OCI-M2 (cell line): ENCODE measurements at regions not wholly inside any gene's neighbourhood (a gene's known extent, or its start where the extent isn't known, plus 50 kb on each side); places are given as distances from the start of the nearest gene placed in this dataset.
"Not testable (repeated sequence)": the region's sequence is repeated elsewhere in the genome, so short reads cannot be mapped to it uniquely, and the experiment has no call there.

Experiments used
- DNase-seq: peaks from one replicate; lab custom pipeline; 2025; ENCODE audit not compliant: unreplicated experiment; lab: John Stamatoyannopoulos, UW

DNA sequence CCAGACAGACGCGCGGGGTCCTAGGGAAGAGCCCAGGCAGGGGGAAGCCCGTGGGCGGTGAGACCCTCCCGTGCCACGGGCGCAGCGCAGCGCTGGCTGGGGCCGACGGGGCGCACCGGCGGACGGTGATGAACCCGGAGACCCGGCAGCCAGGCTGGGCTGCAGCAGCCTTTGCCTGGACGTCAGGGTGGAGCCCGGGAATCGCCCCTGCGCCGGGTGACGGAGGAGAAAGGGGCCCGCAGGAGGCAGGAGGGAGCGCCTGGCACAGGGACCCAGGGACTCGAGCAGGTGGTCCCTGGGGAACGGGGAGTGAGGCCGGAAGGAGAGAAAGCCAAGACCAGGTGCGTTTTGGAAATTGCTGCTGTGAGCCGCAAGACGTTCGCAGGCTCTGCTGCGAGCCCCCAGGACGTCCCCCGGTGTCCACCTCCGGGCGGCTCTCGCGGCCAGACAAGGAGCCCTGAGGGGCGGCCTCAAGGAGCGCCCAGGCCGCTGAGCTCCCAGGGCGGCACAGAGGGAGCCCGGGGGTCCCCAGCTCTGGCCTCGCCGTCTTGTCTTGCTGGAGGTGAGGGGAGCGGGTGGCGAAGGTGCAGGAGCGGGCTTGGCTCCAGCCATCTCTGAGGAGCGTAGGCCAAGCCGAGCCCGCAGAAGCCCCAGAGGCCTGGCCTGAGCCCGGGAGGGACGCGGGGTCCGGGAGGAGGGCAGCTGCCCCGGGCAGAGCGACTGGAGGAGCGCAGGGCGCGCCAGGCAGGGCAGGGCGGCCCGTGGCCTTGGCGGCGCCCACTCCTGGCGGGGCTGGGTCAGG is 191.2 kb upstream of the PDE10A start:
- no peak for DNase-seq

DNA sequence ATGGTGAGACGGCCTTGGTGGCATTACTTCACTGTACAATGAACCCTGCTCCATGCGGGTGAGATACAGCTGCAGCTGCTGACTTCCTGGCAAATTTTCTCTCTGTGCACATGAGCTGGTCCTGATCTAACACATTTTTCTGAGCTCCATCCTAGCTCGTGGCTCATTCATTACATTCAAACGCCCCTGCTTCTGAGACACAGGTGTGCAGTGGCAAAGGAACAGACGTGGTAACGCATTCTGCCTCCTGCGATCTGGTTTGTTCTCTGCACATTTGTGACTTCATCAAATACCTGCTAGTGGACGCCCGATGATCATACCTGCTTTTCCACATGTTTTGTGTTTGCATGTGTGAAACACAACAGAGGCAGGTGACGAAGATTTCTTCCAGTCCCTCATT is 189.6 kb upstream of the PDE10A start:
- DNase-seq = no peak

DNA sequence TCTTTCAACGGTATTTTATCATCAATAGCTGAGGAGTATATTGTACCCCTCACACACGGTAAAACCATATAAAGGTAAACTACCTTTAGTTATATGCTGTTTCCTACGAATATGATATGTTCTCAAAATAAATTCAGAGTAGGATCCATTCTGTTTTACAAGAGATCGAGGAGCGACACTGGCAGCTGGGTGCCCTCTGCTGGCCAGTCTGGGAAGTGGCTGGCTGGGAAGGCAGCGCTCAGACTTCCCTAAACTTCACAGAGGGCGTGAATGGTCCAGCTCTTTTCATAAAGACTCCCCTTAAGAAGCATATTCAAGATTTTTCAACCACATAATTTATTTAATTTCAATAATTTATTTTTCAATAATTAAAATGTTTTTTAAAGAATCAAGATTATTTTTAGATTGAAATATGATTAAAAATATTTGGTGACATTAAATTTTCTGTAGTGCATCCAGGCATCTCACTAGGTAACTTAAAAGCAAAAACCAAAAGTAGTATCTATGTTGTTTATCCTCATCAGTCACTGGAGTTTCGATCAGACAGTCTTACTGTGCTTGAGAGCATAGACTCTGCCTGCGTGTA is 187.5 kb upstream of the PDE10A start:
- no peak for DNase-seq

DNA sequence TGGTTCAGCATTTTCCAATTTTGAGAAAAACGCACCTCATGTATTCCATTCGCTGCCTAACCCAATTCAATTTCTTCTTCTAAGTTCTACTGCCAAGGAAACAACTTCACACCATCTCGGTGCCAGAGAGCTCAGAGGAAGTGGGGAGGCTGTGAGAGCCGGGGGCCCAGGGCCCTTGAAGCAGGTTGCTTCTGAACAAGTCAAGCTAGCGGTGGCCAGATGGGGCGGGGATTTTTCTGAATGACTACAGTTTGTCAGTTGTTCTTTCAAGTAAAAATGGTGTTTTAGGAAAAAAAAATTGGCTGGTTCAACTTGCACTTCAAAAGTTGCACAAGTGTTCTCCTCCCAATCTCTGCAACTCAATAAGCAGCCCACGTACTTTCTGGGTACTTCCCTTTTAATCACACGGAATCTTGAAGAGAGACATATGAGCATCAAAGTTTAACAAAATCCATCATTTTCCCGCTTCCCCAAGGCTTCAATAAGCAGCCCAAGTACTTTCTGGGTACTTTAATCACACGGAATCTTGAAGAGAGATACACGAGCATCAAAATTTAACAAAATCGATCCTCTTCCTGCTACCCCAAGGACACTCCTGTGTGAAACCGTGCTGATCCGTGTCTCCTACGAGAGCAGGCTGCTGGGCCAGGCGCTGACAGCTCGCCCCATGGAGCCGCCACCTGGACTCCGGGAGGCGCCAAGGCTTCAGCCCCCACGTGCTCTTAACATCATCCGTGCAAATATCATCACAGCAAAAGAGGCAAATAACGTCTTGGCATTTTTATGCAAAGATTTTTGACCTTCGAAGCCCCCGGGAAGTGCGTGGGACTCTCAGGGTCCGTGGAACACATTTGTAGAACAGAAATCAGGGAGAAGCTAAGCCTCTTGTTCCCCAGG is 186.7 kb upstream of the PDE10A start:
- no peak for DNase-seq

DNA sequence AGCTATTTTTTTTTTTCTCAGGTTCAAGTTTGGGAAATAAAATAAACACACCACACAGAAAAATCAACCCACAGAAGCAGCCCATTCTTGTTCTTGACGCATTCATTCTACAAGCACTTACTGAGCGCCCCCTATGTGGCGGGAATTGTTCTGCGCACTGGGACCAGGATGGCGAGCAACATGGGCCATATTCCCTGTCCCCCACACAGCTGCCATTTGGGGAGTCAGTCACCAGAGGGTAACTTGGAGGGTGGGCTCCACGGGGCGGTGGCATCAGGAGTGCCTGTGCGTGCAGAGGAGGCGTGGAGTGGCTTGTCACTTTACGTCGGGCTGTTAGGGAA is 185.0 kb upstream of the PDE10A start:
- DNase-seq = no peak

DNA sequence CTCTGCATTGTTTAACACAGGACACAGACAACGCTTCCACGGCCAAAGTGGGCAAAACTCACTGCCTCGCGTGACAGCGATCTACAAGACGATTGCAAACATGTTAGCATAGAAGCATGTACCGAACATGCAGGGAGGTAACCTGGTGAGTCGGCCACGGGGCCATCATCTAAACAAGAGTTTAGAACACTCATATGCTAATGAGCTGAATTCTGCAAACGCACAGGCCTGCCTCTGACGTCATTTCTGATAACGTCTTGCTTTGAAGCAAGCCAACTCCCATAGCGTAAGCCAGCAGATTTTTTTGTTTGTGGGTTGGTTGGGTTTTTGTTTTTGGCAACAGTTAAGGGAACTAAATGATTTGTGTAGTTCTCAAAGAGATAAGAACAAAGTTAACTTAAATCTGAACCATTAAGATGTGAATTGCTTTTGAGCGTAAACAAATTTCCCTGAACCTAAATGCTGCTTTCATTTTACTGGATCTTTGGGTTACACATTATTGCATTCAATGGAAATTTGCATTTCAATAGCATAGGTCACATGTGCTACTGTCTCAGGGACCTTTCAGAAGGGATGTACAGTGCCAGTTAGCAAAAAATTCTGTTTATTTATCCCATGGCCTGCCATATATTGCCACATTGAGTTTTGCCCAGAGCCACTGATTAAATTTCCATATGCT is 184.5 kb upstream of the PDE10A start:
- DNase-seq = no peak

DNA sequence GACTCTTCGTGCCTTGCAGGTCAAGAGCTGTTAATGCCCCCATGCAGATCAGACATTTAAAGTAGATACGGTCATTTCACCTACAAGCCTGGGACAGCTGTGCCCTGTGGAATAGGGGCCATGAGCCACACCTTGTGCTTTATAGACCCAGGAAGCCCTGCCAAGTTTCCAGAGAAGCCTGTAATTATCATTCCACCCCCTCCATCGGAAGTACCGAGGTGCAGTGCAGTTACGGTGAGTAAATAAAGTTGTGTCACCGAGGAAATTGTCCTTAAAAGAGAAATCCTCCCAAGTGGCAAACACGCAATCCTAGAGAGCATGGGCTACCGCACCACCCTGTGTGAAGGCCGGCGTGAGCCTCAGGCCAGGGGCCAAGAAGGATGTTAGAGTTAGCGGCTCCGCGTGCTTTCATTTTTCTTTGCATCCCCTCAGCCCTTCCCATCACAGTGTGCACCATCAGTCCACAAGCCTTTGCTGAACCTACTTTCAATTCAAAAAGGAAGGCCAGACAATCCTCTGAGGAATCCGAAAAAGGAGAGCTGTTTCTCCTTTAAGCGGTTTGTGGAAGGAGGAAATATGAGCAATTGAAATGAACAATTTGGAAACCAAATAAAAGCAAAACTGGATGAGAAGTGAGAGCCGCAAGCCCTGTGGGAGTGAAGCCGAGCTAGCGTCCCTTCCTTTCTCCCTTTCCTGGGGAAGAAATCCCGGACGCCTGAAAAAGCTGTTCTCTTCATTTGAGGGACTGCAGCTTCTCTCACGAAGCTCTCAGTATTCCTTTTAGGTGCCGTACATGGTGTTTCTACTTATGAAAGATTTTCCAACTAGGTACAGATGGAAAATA is 183.3 kb upstream of the PDE10A start:
- no peak for DNase-seq

DNA sequence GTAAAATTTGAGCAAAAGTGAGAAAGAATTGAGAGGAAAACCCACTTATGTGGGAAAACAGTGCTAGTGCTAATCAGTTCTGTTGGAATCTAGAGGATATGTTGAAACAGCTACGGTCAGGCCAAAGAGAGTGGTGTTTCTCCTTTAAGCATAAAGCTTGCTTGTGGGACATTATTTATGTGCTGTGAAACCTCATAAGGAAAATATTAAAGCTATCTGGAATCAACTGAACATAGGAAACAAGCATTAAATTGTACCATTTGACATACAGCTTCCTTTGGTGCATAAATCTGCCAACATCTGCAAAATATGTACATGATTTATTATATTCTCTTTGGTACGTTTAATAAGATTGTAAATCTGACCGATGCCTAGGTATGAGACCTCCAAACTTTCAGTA is 182.5 kb upstream of the PDE10A start:
- DNase-seq = no peak

DNA sequence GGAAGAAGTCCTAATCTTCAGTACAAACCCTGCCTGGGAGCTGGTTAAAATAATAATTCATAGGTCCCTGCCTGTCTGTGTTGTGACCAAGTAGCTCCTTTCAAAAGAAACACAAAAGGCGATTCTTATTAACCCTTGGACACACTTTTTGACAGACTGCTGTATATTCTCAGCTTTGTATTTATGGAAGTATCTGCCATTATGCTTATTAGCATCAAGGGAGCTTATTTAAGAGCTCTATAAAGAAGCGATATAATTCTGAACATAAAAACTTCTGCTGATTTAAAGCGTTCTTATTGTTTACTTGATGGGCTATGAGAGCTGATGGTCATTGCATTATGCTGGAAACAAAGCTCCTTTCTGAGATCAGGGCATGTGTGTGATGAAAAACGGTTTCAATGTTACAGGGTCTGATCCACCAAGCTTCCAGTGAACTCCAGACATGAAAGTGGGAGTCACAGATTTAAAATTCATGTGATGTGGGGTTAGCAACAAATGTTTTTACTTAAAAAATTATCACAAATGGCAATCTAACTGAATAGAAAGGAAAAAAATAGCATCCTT is 181.8 kb upstream of the PDE10A start:
- no peak for DNase-seq

DNA sequence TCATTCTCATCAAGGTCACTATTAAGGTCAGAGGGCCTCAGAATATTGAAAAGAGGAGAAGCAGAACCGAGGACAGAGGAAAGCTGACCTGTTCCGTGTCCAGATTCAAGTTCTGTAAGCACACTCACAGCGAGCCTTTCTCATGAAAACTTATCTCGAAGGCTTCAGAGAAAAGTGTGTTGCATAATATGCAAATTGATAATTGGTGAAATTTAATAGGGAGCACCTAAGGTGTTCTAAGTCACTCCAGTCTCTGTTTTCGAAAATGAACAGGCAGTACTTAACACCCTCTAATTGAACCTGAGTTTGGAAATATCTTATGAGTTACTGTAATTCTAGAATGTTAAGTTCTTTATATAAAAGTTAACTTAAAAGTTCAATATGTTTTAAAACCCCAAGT is 181.2 kb upstream of the PDE10A start:
- DNase-seq = no peak

DNA sequence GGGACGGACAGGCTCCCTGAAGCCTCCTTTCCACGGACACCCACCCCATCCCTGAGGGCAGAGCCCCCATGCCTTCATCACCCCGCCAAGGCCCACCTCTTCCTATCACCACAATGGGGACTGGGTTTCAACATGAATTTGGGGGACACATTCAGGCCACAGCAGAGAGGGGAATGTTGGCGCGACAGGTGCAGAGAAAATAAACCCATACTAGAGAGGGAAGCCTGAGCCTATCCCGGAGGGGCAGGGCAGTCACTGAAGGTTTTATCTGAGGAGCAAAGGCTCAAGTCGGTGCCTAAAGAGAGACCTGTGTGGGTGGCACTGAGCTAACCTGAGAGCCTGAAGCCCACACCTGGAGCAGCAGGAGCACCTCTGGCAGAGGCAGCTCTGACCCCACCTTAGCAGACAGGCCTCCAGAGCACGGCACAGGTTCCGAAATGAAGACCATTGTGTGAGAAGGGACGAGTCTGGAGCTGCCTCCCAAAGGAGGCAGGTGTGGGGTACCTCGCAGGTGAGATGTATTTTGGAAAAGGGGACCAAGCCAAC is 180.6 kb upstream of the PDE10A start:
- DNase-seq = no peak

DNA sequence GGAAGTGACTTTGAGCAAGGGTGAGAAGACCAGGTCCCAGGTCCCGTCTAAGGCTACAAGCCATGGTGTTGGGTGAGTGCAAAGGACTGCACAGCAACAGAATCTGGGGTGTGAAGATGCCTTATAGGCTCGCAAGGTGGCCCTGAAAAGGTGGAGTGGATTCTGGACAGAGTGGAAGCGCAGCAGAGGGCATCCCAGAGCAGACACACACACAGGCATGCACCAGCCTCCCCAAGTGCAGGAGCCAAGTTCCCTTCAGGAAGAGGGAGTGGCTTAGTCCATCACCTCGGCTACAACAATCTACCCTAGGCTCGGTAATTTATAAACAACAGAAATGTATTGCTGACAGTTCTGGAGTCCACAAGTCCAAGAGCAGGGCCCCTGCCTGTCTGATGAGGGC is 180.1 kb upstream of the PDE10A start:
- DNase-seq = no peak

DNA sequence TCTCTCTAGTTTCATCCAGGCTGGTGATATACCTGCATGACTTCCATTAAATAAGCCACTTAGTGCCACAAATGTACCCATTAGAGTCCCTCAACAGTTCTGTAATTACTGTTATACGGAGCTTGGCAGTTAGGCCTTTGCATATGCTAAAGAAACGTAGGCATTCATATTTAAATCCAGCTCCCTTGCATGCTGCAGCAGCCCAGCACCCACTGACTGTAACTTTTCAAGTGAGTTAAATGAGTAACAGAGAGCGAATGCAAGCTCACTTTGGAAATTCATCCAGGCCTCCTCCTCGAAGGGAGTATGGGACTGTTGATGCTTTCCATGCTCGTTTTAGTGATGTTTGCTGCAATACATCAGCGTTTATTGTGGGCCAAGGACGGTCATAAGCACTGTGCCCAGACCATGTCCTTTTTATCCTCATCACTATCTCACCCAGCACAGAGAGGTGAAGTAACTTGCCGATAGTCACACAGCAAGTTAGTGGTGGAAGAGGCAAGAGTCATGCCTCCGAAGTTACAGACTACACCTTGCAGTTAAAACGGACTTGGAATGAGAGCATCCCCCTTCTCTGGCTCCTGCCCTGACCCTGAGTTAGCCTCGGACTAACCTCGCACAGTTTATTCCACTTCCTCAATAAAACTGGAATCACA is 179.4 kb upstream of the PDE10A start:
- DNase-seq = no peak

DNA sequence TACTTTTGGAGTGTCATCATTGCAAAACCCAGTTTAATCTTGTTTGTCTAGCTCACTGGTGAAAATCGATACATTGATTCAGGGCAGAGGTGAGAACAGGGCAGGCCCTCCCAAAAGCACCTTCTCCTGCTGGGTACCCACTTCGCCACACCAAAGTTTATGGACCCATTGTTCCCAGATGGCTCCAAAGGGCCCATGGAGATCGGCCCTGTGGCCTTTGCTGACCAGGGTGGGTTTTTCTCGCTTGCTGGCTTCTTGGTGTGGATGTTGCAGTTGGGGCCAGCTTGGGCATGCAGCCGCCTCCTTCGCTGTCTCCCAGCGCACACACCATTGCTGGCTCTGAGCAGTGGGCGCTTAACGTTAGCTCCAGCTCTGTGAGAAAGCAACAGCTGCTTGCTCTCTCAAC is 178.1 kb upstream of the PDE10A start:
- DNase-seq = no peak

DNA sequence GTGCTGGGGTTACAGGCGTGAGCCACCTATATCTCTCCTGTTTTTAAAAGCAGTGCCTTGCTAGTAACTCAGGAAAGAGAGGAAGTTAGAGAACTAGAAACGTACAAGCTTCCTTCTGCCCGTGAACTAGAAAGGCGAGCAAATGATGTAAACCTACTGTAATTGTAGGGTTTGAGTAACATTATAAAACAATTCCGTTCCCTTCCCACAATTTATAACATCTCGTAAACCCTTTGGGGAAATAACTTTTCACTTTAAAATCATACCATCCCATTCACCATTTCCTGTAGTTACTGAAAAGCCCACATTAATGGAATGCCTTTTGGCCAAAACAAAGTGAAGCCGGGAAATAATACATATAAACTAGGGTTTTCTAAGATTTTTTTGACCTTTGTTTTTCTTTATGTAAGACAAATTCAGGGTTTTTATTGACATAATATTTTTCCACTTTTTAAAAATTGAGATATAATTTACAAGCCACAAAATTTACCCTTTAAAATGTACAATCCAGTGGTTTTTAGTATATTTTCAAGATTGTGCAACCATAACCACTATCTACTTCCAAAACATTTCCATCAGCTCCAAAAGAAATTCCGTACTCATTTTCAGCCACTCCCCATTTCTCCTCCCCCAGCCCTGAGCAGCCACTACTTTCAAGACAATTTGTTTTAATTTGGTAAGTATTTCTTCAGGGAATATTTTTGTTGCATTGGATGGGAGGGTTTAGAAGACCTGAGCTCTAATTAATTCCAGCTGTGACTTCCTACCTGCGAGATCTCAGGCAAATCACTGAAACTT is 175.1 kb upstream of the PDE10A start:
- DNase-seq = no peak

DNA sequence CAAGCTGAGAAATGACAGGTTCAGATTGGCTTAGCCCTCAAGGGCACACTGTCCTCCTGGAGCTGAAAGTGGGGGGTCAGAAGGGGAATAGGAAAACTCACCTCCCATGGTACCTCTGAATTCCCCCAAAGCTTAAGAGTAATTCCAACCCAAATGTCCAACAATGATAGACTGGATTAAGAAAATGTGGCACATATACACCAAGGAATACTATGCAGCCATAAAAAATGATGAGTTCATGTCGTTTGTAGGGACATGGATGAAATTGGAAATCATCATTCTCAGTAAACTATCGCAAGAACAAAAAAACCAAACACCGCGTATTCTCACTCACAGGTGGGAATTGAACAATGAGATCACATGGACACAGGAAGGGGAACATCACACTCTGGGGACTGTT is 173.6 kb upstream of the PDE10A start:
- not testable (repeated sequence) for DNase-seq

DNA sequence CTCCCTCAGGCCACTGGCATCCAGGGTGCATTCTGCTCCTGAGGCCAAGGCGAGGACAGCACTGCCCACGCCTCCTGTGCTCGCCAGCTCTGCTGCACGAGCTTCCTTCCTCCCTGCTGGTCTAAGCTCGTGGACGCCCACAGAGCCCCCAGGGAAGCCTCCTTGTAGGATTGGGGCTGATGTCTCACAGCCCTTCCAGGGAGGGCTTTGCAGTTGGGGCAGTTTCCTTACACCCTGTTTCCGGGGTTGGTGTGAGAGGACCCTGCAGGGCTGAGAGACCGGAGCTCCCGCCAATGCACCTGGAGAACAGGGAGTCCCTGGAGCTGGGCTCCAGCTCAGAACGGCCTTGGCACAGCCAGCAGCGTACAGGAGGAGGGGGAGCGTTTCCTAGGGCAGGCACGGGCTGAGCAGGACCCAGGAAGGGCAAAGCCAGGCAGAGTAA is 172.4 kb upstream of the PDE10A start:
- no peak for DNase-seq

DNA sequence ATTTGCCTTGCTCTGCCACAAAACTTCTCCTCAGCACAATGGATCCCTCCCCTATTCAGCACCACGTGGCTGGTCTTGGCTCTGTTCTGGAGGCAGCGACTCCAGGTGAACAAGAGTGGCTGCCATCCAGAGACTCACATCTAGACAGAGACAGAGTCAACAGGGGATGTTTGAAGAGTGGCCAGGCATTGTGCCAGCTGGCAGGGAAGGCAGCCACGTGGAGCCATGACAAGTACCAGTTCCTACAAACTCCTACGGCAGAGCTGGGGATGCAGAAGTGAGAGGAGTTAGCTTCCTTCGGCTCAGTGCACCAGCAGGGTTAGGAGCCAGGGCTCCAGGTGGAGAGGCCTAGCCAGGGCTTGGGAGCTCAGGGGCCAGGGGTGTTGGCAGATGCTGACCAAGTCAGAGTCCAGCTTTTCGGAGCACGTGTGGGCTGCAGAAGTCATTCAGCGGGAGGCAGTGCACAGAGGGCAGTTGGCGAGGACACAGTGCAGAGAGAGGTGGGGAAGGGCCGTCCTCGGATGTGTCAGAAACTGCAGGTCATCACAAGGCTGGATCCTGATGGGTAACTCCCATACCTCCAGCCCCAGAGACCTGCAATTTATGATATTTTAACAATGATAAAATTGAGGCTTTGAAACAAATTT is 171.7 kb upstream of the PDE10A start:
- no peak for DNase-seq
